DND-41 (cell line): ENCODE measurements at regions not wholly inside any gene's neighbourhood (a gene's known extent, or its start where the extent isn't known, plus 50 kb on each side); places are given as distances from the start of the nearest gene placed in this dataset.

Source experiments
- EZH2 ChIP-seq: IDR thresholded peaks from 3 replicates; pipeline ENCODE4 v1.6.1; 2012; ENCODE audit warnings: borderline replicate concordance, low read depth, mild to moderate bottlenecking, moderate library complexity, low read length, inconsistent platforms; ENCODE audit not compliant: severe bottlenecking
- TF ChIP-seq, protein P1 (sequence below): IDR thresholded peaks from 2 replicates; pipeline ENCODE4 v1.5.1; 2012; ENCODE audit warnings: borderline replicate concordance, low read length, moderate library complexity, mild to moderate bottlenecking; ENCODE audit not compliant: poor library complexity, severe bottlenecking; ENCODE audit errors: extremely low read depth

DNA sequence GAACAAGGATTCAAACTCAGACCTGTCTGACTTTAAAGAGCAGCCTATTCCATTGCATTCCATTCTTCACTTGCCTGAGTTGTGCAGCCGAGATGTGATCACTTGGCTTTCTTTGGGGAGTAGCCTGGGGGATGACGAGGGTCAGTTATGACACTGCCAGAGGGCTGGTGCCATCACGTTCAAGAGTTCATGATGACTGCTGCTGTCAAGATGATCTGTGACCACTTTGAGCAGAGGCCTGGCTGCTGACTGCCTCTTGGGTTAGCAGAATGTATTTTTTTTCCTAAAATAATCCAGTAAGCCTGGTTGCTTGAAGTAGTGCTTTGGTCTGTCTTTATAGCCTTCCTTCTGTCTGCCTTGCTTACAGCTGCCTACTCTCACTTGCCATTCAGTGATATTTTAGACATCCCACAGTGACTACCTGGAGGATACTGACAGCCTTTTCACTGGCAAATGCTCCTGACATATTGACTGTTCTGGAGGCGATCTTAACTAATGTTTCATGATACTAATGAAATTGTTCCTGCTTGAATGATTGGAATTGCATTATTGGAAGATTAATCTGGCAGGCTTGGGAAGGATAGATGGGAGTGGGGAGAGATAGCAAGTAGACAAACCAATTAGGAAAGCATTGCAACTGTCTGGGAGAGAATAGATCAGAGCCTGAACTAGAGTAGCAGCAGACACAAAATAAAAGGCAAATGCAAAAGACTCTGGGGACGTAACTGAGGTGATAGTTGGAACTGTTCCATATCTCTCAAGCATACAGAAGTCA is 221.6 kb upstream of the LCORL start:
- TF ChIP-seq, protein P1, sequence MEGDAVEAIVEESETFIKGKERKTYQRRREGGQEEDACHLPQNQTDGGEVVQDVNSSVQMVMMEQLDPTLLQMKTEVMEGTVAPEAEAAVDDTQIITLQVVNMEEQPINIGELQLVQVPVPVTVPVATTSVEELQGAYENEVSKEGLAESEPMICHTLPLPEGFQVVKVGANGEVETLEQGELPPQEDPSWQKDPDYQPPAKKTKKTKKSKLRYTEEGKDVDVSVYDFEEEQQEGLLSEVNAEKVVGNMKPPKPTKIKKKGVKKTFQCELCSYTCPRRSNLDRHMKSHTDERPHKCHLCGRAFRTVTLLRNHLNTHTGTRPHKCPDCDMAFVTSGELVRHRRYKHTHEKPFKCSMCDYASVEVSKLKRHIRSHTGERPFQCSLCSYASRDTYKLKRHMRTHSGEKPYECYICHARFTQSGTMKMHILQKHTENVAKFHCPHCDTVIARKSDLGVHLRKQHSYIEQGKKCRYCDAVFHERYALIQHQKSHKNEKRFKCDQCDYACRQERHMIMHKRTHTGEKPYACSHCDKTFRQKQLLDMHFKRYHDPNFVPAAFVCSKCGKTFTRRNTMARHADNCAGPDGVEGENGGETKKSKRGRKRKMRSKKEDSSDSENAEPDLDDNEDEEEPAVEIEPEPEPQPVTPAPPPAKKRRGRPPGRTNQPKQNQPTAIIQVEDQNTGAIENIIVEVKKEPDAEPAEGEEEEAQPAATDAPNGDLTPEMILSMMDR = no peak
- no peak for TF ChIP-seq EZH2
